HEK293T (cell line): ENCODE measurements at regions not wholly inside any gene's neighbourhood (a gene's known extent, or its start where the extent isn't known, plus 50 kb on each side); places are given as distances from the start of the nearest gene placed in this dataset.

ENCODE experiments used
- ARNT ChIP-seq: fragments of 450-650 bp; IDR thresholded peaks from 2 replicates; pipeline ENCODE4 v1.6.1; 2017; ENCODE audit warnings: mild to moderate bottlenecking
- BHLHE40 ChIP-seq: fragments of 450-650 bp; IDR thresholded peaks from 2 replicates; pipeline ENCODE4 v1.6.1; 2016; ENCODE audit warnings: mild to moderate bottlenecking, moderate library complexity, borderline replicate concordance
- ELF4 ChIP-seq: fragments of 450-650 bp; IDR thresholded peaks from 2 replicates; pipeline ENCODE4 v1.6.1; 2017; ENCODE audit warnings: antibody characterized with exemption
- FOXA1 ChIP-seq: fragments of 450-650 bp; IDR thresholded peaks from 2 replicates; pipeline ENCODE4 v1.6.1; 2016; ENCODE audit warnings: mild to moderate bottlenecking
- FOXK2 ChIP-seq: fragments of 450-650 bp; IDR thresholded peaks from 2 replicates; pipeline ENCODE4 v1.6.1; 2016; ENCODE audit warnings: mild to moderate bottlenecking
- FOXM1 ChIP-seq: fragments of 450-650 bp; IDR thresholded peaks from 2 replicates; pipeline ENCODE4 v1.6.1; 2017; ENCODE audit warnings: mild to moderate bottlenecking, borderline replicate concordance
- NFRKB ChIP-seq: fragments of 450-650 bp; IDR thresholded peaks from 2 replicates; pipeline ENCODE4 v1.6.1; 2016; ENCODE audit warnings: mild to moderate bottlenecking, moderate library complexity
- SP1 ChIP-seq: fragments of 450-650 bp; IDR thresholded peaks from 2 replicates; pipeline ENCODE4 v1.6.1; 2017
- SUZ12 ChIP-seq: fragments of 450-650 bp; IDR thresholded peaks from 2 replicates; pipeline ENCODE4 v1.6.1; 2016; ENCODE audit warnings: mild to moderate bottlenecking
- TARDBP ChIP-seq: fragments of 450-650 bp; IDR thresholded peaks from 2 replicates; pipeline ENCODE4 v1.6.1; 2016
- TF ChIP-seq, protein P1 (sequence below): fragments of 450-650 bp; IDR thresholded peaks from 2 replicates; pipeline ENCODE4 v1.6.1; 2016

DNA sequence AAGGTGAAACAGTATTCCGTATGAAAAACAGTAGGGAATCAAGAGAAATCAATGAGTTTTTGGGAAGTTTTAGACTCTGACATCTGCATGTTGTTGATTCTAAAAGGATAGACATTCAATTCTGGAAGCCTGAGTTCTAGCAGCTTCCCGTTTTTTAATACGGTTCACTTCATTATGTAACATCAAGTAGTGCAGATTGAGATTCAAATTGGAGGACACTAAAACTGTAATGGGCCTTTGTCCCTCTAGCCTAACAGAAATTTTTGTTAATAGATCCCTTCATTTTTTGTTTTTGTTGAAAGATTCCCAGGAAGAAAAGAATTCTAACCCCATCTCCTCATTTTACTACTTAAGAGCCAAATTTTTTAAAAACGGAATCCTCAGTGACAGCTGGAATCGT, 384.6 kb downstream of the SH3GL2 start:
- TF ChIP-seq ARNT (no peak), BHLHE40 (no peak), SP1 (no peak), FOXA1 (no peak), ELF4 (no peak), TARDBP (no peak), FOXK2 (no peak), NFRKB (no peak), FOXM1 (no peak), SUZ12 (no peak)
- TF ChIP-seq, protein P1, sequence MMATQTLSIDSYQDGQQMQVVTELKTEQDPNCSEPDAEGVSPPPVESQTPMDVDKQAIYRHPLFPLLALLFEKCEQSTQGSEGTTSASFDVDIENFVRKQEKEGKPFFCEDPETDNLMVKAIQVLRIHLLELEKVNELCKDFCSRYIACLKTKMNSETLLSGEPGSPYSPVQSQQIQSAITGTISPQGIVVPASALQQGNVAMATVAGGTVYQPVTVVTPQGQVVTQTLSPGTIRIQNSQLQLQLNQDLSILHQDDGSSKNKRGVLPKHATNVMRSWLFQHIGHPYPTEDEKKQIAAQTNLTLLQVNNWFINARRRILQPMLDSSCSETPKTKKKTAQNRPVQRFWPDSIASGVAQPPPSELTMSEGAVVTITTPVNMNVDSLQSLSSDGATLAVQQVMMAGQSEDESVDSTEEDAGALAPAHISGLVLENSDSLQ, result no peak
